Osteoblast (primary cell): ENCODE measurements at regions not wholly inside any gene's neighbourhood (a gene's known extent, or its start where the extent isn't known, plus 50 kb on each side); places are given as distances from the start of the nearest gene placed in this dataset.

Experiments used
- DNase-seq: peaks from one replicate; pipeline ENCODE4 v3.0.0; 2011; ENCODE audit warnings: low spot score, mixed read lengths; ENCODE audit not compliant: insufficient read length; ENCODE audit errors: missing footprints
- H2AFZ ChIP-seq: 2 replicates; pipeline ENCODE4 v1.6.0; 2011; ENCODE audit warnings: mild to moderate bottlenecking, low read length
- H3K27ac ChIP-seq: 2 replicates; pipeline ENCODE4 v1.5.1; 2011; ENCODE audit warnings: mild to moderate bottlenecking, low read depth, low read length, moderate library complexity
- H3K27me3 ChIP-seq: 2 replicates; pipeline ENCODE4 v1.6.0; 2012; ENCODE audit warnings: mild to moderate bottlenecking, control low read depth, inconsistent platforms, low read length, moderate library complexity; ENCODE audit not compliant: insufficient read depth
- H3K36me3 ChIP-seq: 2 replicates; pipeline ENCODE4 v1.5.1; 2011; ENCODE audit warnings: mild to moderate bottlenecking, low read length, control low read depth, moderate library complexity; ENCODE audit not compliant: insufficient read depth
- H3K4me1 ChIP-seq: 2 replicates; pipeline ENCODE4 v1.5.1; 2011; ENCODE audit warnings: mild to moderate bottlenecking, low read length, control low read depth, moderate library complexity; ENCODE audit not compliant: insufficient read depth
- H3K4me2 ChIP-seq: 2 replicates; pipeline ENCODE4 v1.6.0; 2011; ENCODE audit warnings: mild to moderate bottlenecking, low read length; ENCODE audit not compliant: insufficient read depth
- H3K4me3 ChIP-seq: fragments of 200-600 bp; sonication (generic); 3 replicates; pipeline ENCODE4 v1.5.1; 2012; ENCODE audit warnings: mild to moderate bottlenecking, low read length, inconsistent platforms; ENCODE audit not compliant: insufficient read depth
- H3K79me2 ChIP-seq: 2 replicates; pipeline ENCODE4 v1.6.0; 2012; ENCODE audit warnings: mild to moderate bottlenecking, low read length, control low read depth, inconsistent platforms; ENCODE audit not compliant: insufficient read depth
- H3K9me3 ChIP-seq: 2 replicates; pipeline ENCODE4 v1.5.1; 2011; ENCODE audit warnings: low read depth, low read length, control low read depth
- H4K20me1 ChIP-seq: 2 replicates; pipeline ENCODE4 v1.6.0; 2012; ENCODE audit warnings: mild to moderate bottlenecking, low read length, control low read depth; ENCODE audit not compliant: insufficient read depth
- TF ChIP-seq, protein P1 (sequence below): IDR thresholded peaks from 2 replicates; pipeline ENCODE4 v1.5.1; 2011; ENCODE audit warnings: mild to moderate bottlenecking, low read depth, low read length, moderate library complexity; ENCODE audit errors: extremely low read depth

DNA sequence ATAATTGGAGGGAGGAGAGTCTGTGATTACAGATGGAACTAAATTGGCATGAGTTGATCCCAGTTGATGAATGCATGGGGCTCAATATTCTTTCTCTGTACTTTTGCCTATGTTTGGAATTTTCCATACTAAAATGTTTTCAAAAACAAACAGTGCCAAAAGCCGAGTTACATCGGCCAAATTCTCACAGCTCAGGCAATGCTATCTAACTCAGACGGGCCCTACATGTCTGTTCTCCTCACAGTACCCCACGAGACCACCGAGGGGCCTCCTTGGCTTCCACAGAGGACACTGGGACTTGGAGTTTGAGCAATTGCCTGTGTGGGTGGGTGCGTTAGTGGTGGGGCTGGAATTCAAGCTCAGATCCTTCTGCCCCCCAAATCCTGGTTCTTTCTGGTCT lies 413.2 kb downstream of the CDH26 start:
- TF ChIP-seq, protein P1, sequence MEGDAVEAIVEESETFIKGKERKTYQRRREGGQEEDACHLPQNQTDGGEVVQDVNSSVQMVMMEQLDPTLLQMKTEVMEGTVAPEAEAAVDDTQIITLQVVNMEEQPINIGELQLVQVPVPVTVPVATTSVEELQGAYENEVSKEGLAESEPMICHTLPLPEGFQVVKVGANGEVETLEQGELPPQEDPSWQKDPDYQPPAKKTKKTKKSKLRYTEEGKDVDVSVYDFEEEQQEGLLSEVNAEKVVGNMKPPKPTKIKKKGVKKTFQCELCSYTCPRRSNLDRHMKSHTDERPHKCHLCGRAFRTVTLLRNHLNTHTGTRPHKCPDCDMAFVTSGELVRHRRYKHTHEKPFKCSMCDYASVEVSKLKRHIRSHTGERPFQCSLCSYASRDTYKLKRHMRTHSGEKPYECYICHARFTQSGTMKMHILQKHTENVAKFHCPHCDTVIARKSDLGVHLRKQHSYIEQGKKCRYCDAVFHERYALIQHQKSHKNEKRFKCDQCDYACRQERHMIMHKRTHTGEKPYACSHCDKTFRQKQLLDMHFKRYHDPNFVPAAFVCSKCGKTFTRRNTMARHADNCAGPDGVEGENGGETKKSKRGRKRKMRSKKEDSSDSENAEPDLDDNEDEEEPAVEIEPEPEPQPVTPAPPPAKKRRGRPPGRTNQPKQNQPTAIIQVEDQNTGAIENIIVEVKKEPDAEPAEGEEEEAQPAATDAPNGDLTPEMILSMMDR: no peak
- no peaks in the 10 kb centered on the region for H3K27me3 ChIP-seq
- H3K4me2 ChIP-seq: no peak overlapping the region
- peaks cover 5% of the 10 kb centered on the region for H3K9me3 ChIP-seq
- H4K20me1 ChIP-seq: no peaks in the 10 kb centered on the region
- no peaks in the 10 kb centered on the region for H3K4me1 ChIP-seq
- DNase-seq: no peak
- no peak overlapping the region for H2AFZ ChIP-seq
- no peaks in the 10 kb centered on the region for H3K79me2 ChIP-seq
- H3K36me3 ChIP-seq: no peaks in the 10 kb centered on the region
- no peak overlapping the region for H3K27ac ChIP-seq
- H3K4me3 ChIP-seq: no peak overlapping the region

DNA sequence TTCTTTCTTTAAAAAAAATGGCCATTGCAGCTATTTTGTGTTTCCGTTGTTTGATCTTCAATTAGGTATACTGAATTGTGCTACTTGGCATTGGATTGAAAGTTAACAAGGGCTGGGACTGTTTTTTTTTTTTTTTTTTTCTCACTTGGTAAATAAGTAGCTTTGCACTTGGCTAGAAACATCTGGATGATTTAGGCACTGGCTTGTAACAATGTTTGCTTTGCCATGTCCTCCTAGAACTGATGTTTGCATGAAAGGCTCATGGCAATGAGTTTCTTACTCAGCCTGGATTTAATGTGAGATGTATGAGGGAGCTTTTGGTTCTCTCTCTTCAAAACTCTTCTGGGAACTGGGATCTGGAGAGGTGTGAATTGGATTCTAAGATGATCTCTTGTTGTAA lies 414.1 kb downstream of the CDH26 start:
- H3K79me2 ChIP-seq: no peaks in the 10 kb centered on the region
- H2AFZ ChIP-seq: no peak overlapping the region
- H3K9me3 ChIP-seq: peaks cover 5% of the 10 kb centered on the region
- no peaks in the 10 kb centered on the region for H3K27me3 ChIP-seq
- no peaks in the 10 kb centered on the region for H3K36me3 ChIP-seq
- no peaks in the 10 kb centered on the region for H4K20me1 ChIP-seq
- H3K4me3 ChIP-seq: no peak overlapping the region
- no peak overlapping the region for H3K27ac ChIP-seq
- H3K4me1 ChIP-seq: no peaks in the 10 kb centered on the region
- TF ChIP-seq, protein P1: no peak
- DNase-seq: no peak
- no peak overlapping the region for H3K4me2 ChIP-seq

DNA sequence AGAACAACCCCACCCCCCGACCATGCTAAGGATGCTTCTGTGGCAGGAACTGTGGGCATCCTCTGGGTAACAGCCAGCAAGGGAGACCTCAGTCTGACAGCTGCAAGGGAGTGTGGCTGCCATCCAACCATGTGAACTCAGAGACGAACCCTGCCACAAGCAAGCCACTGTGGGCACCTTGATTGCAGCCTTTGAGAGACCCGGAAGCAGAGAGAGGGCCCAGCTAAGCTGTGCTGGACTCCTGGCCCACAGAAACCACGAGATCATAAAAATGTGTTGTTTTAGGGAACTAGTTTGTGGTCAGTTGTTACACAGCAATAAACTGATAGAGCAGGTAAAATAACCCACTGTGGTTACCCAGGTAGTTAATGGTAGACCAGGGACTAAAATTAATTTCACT lies 414.6 kb downstream of the CDH26 start:
- no peak for DNase-seq
- H4K20me1 ChIP-seq: no peaks in the 10 kb centered on the region
- no peaks in the 10 kb centered on the region for H3K27me3 ChIP-seq
- no peak overlapping the region for H3K4me2 ChIP-seq
- H3K9me3 ChIP-seq: peaks cover 5% of the 10 kb centered on the region
- no peak overlapping the region for H3K4me3 ChIP-seq
- no peaks in the 10 kb centered on the region for H3K36me3 ChIP-seq
- no peak overlapping the region for H3K27ac ChIP-seq
- TF ChIP-seq, protein P1: no peak
- no peak overlapping the region for H2AFZ ChIP-seq
- no peaks in the 10 kb centered on the region for H3K4me1 ChIP-seq
- H3K79me2 ChIP-seq: no peaks in the 10 kb centered on the region

DNA sequence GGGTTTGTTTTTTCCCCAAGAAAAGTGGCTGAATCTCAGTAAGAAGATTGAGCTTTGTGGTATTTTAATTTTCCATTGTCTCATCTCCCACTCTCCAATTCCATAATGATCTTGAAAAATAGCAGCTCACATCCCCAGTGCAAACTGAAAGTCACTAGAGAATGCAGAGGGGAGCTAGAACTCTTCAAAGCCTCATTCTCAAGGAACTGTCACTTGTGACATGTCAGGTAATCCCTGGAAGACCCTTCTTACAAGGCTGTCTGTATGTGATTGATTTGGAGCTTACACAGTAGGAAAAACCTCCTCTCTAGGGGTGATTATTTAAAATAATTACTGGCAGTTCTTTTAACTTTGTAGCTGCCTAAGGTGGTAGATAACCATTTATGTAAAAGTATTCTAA lies 420.4 kb downstream of the CDH26 start:
- H3K4me3 ChIP-seq: no peak overlapping the region
- H3K79me2 ChIP-seq: no peaks in the 10 kb centered on the region
- H3K4me1 ChIP-seq: no peaks in the 10 kb centered on the region
- H3K27ac ChIP-seq: no peak overlapping the region
- H4K20me1 ChIP-seq: no peaks in the 10 kb centered on the region
- no peak for DNase-seq
- H3K4me2 ChIP-seq: no peak overlapping the region
- TF ChIP-seq, protein P1: no peak
- no peaks in the 10 kb centered on the region for H3K27me3 ChIP-seq
- no peaks in the 10 kb centered on the region for H3K36me3 ChIP-seq
- H3K9me3 ChIP-seq: peaks cover 3% of the 10 kb centered on the region
- no peak overlapping the region for H2AFZ ChIP-seq
